GM18861 (cell line): ENCODE measurements at regions not wholly inside any gene's neighbourhood (a gene's known extent, or its start where the extent isn't known, plus 50 kb on each side); places are given as distances from the start of the nearest gene placed in this dataset.

ENCODE experiments used
- ATAC-seq: cut with Tn5 transposase; IDR thresholded peaks from one replicate; pipeline ENCODE4 v1.9.1; 2021; ENCODE audit not compliant: unreplicated experiment

DNA sequence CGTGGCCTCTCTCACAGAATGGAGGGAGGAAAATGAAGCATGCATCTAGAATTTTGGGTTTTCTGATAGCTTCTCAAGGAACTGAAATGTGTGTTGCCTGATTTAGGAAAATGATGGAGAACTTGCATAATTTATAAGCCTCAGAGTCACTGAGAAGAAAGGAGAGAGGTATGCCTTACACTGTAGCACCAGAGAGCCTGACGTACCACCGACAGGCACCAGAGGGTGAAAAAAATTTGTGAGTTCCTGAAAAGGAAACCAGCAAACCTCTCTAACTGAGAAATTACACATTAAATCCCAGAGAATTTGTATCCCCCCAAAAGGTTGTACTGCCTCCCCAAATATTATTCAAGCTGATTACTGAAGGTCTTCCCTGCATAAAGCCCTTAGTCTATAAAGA is 915.3 kb upstream of the SLITRK6 start:
- no peak for ATAC-seq

DNA sequence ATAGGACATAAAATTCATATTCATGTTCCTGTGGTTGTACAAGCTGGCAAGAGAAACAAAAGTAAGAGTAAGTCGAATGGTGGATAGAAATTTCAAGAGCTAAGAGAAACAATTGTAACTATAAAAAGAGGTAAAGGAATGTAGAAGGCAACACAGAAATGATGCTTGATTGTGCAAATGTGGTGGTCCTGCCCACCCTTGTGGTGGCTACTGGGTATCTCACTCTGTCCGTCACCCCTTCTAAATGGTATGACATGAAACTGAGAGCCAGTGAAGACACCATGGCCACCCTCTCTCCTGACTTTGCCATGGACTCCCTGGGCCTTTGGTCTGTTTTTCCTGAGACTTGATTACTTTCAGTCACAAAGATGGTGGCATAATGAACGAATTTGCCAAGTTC is 925.9 kb upstream of the SLITRK6 start:
- ATAC-seq: no peak

DNA sequence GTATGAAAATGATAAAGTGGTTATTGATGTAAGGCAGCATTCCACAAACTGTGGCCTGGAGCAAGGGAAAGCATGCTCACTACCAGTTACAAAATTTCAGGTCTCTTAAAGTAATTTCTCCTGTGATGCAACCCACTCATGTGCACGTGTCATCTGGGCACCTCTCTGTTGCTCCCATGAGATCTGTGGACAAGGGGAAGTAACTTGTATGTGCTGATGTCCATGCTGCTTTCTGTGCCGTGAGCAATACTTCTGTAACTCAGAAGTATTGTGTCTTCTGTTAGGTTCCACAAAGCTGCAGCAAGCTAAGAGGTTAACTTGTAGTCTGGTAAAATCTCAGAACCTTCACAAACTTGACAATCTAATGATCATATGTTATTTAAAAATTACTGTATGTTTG is 930.0 kb upstream of the SLITRK6 start:
- no peak for ATAC-seq

DNA sequence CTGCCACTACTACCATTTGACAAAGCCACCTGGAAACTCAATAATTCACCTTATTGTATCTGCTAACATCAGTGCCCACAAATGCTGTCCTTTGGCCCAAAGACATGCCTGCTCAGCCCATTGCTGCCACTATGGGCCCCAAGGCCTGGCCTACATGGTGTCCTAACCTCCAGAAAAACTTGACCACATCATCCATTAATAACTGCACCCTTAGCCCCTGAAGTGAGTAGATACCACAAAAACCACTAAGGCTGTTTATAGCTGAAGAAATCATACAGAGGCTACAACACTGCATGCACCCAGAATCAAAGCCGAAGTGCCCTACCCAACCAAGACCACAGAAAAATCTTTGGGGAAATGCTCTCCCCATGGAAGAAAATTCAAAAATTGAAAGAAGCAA is 932.8 kb upstream of the SLITRK6 start:
- ATAC-seq: no peak

DNA sequence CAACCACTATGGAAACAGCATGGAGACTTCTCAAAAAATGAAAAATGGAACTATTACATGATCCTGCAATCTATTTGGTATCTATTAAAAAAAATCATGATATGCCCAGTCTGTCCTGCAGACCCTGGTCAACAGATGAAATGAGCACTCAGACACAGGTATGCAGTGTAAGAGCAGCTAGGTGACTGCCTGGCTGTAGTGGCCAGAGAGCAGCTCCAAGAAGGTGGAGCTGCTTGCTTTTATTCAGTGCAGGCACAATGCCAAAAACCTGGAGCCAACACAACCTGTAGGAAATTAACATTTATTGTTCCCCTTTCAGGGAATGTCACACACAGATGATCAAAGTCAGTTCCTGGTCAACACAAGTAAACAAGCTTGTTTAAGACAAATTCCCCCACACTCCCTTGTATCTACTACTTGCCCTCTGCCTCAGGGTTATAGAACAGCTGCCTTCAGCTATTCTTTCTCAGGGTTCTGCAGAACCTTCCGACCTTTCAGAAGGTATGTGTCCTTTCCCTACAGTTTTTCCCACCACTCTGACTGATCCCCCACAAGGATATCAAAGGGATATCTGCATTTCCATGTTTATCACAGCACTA is 933.7 kb upstream of the SLITRK5 start:
- ATAC-seq: no peak

DNA sequence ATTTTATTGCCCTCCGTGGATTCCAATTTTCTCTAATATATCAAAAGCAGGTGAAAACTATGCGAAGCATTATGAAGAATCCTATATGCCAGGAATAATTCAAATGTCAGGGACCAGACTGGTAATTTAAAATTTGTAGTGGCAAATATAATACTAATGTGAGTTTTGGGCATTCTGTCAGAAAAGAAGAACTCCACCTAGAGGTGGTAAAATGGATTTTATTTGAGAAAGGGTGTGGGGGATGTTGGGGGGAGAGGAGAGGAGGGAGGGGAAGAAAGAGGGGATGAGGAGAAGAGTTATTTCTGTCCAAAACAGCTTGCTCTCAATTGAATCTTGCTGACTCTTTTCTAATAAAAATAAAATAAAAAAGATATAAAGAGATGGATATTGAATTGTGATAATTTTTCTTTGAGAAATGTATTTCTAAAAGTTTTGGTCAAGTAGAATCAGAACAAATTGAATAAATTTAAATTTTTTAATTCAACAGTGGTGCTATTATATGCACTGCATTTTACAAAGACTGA is 929.3 kb upstream of the SLITRK5 start:
- ATAC-seq: no peak

DNA sequence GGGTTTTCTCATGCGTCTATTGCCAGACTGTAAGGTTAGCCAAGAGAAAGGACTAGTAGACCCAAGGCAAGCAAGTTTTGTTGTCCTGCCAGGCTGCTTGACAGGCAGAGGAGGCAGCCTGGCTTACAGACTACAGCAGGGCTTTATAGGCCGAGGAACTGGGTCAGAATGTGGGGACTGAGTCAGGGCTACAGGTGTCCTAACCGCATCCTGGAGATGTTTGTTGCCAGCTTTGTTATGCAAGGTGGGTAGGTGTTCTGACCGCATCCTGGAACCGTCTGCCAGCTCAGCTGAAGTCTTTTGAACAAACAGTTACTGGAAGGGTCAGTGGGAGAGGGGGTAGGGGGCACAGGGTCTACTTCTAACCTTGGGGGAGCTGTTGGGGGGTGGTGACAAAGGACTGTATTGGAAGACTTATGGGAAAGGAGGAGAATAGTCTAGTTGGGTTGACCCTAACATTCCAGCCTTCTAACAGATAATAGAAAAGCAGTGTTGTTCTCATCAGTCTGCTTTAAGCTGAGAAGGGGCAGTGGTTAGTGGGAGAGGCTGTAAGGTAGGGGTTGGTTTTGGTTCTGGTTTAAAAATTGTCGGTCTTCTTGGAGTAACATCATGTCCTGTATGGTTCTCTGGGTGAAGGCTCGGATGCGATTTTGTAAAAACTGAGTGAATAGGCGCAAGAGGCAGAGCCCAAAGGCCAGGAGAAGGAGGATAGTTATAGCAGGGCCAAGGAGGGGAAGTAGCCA is 913.8 kb upstream of the SLITRK5 start:
- no peak for ATAC-seq

DNA sequence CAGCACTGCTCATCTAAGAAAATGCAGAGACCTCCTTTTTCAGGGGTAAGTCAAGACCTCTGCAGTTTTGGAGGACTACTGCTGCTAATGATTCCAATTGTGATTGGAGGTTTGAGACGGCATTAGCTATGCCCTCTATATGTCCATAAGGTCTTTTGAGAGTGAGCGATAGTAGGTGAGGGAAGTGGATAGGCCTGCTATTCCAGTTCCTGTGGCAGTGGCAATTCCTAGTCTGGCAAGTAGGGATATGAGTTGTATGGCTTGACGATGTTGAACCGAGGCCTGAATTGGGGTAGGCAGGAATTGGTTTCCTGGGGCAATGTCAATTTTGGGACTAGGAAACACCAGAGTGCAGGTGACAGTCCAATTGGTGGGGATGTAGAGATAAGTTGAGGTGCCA is 913.1 kb upstream of the SLITRK5 start:
- no peak for ATAC-seq

DNA sequence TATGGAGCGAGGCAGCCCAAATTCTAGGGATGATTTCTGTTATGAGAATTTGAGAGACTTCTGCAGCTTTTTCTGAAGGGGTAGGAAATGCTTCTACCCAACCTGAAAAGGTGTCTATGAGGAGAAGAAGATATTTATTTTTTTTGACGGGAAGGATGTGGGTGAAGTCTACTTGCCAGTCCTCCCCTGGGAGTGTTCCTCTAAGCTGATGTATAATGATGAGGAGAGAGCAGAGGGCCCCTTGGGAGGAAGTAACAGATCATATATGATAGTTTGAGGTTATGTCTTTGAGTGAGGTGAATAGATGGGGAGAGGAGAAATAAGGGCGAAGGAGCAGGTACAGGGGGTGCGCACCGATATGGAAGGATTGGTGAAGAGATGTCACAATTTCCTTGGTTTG is 910.6 kb upstream of the SLITRK5 start:
- ATAC-seq: no peak

DNA sequence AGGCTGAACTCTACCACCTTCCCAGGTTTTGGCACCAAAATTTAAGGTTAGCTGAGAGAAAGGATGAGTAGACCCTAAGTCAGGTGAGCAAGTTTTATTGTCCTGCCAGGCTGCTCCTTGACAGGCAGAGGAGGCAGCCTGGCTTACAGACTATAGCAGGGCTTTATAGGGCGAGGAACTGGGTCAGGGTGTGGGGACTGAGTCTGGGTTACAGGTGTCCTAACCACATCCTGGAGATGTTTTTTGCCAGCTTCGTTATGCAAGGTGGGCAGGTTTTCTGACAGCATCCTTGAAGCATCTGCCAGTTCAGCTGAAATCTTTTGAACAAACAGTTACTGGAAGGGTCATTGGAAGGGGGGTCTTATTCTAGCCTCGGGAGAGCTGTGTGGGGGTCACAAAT is 905.7 kb upstream of the SLITRK5 start:
- no peak for ATAC-seq

DNA sequence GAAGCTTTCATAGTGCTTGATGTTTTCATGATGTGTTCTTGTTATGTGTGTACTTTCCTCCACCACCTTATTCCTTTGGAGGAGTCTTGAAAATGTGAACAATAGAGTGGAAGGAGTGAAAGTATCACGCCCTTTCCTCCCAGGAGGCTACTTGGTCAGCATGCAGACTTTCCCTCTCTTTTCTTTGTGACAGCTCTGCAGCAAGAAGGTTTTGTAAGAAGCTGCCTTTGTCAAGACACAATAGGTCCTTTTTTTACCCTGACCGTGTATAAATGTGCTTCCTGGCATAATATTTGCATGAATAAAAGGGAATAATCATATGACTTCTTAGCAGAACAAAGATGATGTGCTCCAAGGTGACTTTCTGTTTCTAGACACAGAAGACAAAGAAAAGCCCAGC is 882.6 kb upstream of the SLITRK5 start:
- ATAC-seq: no peak

DNA sequence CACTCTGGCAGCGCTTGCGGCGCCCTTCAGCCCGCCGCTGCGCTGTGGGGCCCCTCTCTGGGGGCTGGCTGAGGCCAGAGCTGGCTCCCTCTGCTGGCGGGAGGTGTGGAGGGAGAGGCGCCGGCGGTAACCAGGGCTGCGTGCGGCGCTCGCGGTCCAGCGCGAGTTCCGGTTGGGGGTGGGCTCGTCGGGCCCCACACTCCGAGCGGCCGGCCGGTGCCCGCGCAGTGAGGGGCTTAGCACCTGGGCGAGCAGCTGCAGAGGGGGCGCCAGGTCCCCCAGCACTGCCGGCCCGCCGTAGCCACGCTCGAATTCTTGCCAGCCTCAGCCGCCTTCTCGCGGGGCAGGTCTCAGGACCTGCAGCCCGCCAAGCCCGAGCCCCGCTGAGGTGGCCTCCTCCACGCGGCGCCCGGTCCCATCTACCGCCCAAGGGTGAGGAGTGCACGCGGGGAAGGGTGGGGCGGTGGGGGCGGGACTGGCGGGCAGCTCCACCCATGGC is 879.0 kb upstream of the SLITRK5 start:
- ATAC-seq: no peak

DNA sequence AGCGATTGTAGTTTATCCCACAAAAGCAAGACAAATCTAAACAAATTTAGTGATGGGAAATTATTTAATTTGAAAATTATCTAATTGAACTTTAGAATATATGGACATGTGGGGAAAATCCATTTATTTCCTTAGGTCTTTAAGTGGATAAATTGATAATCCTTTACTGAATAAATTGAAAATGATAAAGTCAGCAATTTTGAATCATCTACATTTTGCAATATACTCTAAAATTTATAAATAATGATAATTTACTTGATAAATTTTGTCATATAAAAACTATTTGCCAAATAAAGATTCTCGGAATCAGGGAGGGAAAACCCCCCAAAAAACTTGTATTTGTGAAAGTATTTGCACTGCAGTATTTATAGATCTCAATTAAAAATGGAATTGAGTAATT is 875.3 kb upstream of the SLITRK5 start:
- no peak for ATAC-seq

DNA sequence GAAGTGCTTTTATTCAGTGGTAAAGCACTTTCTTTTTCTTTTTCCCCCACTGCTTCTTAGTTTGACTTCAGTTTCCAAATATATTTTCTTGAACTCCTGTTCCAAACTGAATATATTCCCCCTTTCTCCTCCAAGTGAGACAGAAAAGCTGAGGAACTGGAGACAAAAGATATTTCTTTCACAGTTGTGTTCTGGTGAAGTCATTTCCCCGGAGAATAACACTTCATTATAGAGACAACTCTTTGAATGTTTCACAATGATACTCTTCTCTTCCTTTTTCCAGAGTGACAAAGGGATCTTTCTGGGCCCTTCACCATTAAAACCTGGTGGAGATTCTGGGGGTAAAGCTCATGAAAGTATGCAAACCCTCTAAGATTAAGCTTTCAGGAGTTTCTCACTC is 860.8 kb upstream of the SLITRK5 start:
- no peak for ATAC-seq

DNA sequence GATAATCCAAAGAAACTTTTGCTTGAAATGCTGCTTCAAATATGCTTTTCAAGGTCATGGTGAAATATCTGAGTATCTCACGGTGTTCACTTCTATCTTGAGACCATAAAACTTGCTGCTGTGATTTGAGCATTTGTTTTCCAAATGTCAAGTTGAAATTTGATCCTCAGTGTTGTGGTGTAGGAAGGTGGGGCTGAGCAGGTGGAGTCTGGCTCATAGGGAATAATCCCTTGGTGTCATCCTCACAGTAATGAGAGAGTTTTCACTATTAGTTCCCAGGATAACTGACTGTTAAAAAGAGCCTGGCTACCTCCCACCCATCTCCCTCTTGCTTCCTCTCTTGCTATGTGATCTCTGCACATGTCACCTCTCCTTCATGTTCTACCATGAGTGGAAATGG is 858.0 kb upstream of the SLITRK5 start:
- ATAC-seq: no peak

DNA sequence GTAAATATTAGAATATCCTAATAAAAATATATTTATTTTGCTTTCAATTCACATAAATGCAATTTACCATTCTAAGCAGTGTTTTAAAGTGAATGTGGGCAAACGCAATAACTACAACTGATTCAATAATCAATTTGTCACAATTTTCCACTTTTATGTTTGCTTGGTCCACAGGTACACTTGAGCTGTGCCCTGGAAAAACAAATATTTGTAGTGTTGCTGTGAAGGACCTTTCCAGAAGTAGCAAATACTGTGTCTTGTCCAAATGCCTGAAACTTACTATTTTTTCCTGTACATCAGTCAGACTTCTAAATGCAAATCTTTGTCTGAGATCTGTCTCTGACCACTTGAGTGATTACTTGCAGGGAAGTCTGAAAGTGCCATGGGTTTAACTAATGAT is 845.8 kb upstream of the SLITRK5 start:
- ATAC-seq: no peak

DNA sequence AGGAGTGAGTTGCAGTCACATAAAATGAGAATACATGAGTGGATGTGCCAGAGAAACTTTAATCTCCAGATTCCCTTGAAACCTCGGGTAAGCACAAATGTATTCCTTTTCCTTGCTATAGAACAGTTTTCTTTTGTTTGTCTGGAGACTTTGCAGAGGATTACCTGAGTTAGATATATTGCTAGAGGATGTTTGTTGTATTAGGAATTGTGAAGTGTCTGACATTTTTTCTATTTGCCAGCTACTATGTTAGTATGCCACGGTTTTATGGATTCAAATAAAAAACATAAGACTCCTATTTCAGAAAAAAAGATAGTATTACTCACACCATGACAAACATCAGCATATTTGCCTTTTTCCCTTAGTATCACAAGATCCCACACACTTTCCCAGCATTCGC is 844.9 kb upstream of the SLITRK5 start:
- no peak for ATAC-seq

DNA sequence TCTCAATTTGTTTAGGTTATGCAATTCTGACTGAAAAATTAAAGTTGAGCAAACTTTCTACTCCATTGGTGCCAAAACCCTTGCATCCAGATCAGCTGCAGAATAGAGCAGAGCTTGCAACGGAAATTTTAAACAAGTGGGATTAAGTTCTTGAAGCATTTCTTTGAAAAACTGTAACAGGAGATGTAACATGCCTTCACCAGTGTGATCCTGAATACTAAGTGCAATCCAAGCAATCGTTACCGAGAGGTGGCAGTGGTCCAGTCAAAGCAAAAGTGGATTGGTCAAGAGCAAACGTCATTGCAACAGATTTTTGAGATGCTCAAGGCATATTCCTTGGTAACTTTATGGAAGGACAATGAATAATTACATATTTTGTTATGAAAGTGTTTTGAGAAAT is 841.1 kb upstream of the SLITRK5 start:
- no peak for ATAC-seq

DNA sequence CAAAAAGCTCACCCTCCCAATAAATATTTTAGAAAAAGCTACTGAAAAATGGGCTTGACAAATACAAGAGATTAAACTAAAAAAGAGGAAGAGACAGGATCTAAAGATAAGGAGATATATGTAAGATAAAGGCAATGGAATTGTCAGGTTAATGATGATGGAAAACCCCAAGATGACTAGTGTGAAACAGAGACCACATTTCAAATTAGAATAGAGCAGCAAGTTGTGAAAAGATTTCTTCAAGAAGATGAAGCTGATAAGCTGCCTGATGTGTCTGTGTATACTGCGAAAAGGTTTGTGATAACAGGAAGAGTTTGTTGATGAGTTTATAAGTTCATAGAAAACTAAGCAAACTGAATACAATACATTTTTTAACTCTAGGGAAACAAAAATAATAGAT is 840.1 kb upstream of the SLITRK5 start:
- ATAC-seq: no peak

DNA sequence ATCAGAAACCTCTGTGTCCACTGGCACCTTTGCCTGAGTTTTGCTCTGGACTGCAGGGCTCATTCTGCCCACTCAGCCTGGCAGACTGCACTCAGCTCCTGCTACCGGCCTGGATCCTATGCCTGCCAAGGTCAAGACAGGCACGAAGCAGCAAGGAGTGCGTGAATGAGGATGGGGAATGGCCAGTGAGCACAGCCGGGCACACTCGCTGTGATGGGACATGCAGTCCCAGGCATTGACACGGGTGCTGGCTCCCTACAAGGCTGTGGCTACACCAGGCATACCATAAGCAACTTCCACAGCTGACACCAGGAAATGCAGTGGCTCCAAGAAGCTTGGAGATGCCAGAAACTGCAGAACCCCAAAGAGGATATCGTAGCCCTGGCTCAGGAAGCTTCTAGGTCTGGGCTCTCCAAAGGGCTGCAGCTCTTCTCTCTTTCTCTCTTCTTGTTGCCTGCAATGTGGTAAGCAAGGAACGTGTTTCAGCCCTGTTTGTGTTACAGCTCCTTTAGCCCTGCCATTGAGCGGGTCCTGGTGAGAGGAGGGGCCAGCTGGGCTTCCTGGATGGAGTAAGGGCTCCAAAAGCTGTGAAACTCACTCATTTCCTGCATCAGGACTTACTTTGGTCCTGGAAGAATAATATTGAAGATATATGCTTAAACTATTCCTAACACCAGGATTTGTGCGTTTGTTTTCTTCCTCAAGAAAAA is 832.6 kb upstream of the SLITRK5 start:
- no peak for ATAC-seq

DNA sequence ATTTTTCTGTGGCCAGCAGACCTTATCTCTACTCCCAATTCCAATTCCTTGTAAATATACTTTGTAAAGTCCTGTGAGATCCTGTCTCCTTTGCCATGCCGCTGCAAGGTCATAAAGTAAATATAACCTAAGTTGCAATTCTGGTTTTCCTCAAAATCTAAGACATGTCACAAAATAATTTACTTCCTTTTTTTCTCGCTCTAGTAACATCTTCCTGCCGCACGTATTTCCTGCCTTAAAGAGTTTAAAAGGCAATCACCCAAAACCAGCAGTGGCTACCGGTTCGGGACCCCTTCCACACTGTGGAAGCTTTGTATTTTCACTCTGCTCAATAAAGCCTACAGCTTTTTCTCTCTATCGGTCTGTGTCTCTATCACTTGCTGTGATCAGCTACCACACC is 832.0 kb upstream of the SLITRK5 start:
- no peak for ATAC-seq
